NB4 (cell line): ENCODE measurements at regions not wholly inside any gene's neighbourhood (a gene's known extent, or its start where the extent isn't known, plus 50 kb on each side); places are given as distances from the start of the nearest gene placed in this dataset.

Source experiments
- DNase-seq: peaks from one replicate; pipeline ENCODE4 v3.0.0; 2010; ENCODE audit warnings: low read depth
- H3K4me3 ChIP-seq: one replicate; pipeline ENCODE4 v1.5.1; 2011; ENCODE audit warnings: mild to moderate bottlenecking, low read depth, low read length, moderate library complexity
- CTCF ChIP-seq: IDR thresholded peaks from one replicate; pipeline ENCODE4 v1.5.1; 2012; ENCODE audit warnings: low read depth, low read length
- MAX ChIP-seq: IDR thresholded peaks from 2 replicates; pipeline ENCODE4 v1.6.1; 2011; ENCODE audit warnings: low read depth, low read length
- MYC ChIP-seq: IDR thresholded peaks from 2 replicates; pipeline ENCODE4 v1.6.1; 2011; ENCODE audit warnings: low read depth, low read length
- POLR2A ChIP-seq: IDR thresholded peaks from 2 replicates; pipeline ENCODE4 v1.6.1; 2011; ENCODE audit warnings: mild to moderate bottlenecking; ENCODE audit not compliant: insufficient read length; ENCODE audit errors: extremely low read depth

- no peak overlapping the region for H3K4me3 ChIP-seq
- DNase-seq, result no peak
- no peak for TF ChIP-seq CTCF
Measured at GRCh38 chr3:81951636-81952035, 190.2 kb upstream of the GBE1 start.

GRCh38 chr3:81951106-81951505, 189.7 kb upstream of the GBE1 start:
- H3K4me3 ChIP-seq, result no peak overlapping the region
- DNase-seq, result no peak
- no peak for TF ChIP-seq POLR2A
- no peak for TF ChIP-seq MYC
- no peak for TF ChIP-seq MAX

- no peak overlapping the region for H3K4me3 ChIP-seq
- TF ChIP-seq POLR2A (no peak), CTCF (no peak), MYC (no peak), MAX (no peak)
- no peak for DNase-seq
Measured at GRCh38 chr3:81947359-81947758, 185.9 kb upstream of the GBE1 start.

- no peak for DNase-seq
- H3K4me3 ChIP-seq, result no peak overlapping the region
- TF ChIP-seq MYC, result no peak
- no peak for TF ChIP-seq MAX
- TF ChIP-seq POLR2A, result no peak
- no peak for TF ChIP-seq CTCF
Measured at GRCh38 chr3:81938681-81939080, 177.2 kb upstream of the GBE1 start.

GRCh38 chr3:81936817-81937216, 175.4 kb upstream of the GBE1 start:
- TF ChIP-seq POLR2A (no peak), CTCF (no peak), MYC (0 out of 2 replicates have a peak, but pooled peaks have one; percentile 20), MAX (peak; percentile 37; the same call in 1 of the 2 replicates)
- peak; percentile 4 for DNase-seq
- no peak overlapping the region for H3K4me3 ChIP-seq

GRCh38 chr3:81932681-81933080, 171.2 kb upstream of the GBE1 start:
- DNase-seq, result no peak
- no peak overlapping the region for H3K4me3 ChIP-seq
- TF ChIP-seq POLR2A (no peak), MYC (no peak), MAX (no peak), CTCF (no peak)
